GM20431 (cell line): ENCODE measurements at regions not wholly inside any gene's neighbourhood (a gene's known extent, or its start where the extent isn't known, plus 50 kb on each side); places are given as distances from the start of the nearest gene placed in this dataset.
"Not testable (repeated sequence)": the region's sequence is repeated elsewhere in the genome, so short reads cannot be mapped to it uniquely, and the experiment has no call there.

Source experiments
- in situ Hi-C: fragments of 300-500 bp; cut with MseI, MboI; formaldehyde crosslinking; loops from one replicate; pipeline ENCODE4 v1.15.0; 2020; ENCODE audit warnings: low sequenced_read_pairs; ENCODE audit not compliant: unreplicated experiment

- in situ Hi-C loops: no loop called here
These were observed 50.2 kb upstream of the CPNE4 start for GRCh38 chr3:132084982-132085381.

GRCh38 chr3:132087356-132087755 lies 52.5 kb upstream of the CPNE4 start:
- in situ Hi-C loops: no loop called here

- in situ Hi-C loops: no loop called here
These were observed 53.5 kb upstream of the CPNE4 start for GRCh38 chr3:132088291-132088690.

- in situ Hi-C loops: no loop called here
These were observed 56.1 kb upstream of the CPNE4 start for GRCh38 chr3:132090921-132091320.

DNA sequence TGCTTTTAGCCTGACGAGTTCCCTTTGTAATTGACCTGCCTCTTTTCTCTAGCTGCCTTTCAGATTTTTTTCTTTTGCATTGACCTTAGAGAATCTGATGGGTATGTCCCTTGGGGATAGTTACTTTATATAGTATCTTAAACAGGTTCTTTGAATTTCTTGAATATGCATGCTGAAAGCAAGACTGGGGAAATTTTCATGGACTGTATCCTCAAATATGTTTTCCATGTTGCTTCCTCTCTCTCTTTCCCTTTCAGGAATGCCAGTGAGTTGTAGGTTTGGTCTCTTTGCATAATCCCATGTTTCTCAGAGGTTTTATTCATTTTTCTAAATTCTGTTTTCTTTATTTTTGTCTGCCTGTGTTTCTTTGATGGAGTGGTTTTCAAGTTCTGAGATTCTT lies 81.8 kb upstream of the CPNE4 start:
- in situ Hi-C loops: no loop called here

GRCh38 chr3:132117642-132118041 lies 82.8 kb upstream of the CPNE4 start:
- in situ Hi-C loops: no loop called here

DNA sequence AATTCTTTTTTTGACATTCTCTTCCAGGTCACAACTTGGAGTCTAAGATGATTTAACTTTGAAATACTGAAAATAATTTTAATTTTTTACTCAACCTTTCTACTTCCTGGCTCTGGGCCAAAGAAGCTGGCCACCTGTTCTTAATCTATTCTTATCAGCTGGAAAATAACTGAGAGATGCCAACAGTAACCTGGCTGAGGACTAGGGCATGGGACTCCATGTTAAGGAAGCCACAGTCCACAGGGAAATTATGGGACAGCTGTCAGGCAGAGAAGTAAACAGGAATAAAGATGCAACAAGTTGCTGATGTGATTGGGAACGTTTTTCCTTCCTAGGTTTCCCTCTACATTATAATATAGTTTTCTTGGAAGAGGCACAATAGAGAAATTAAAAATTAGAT lies 84.7 kb upstream of the CPNE4 start:
- in situ Hi-C loops: no loop called here

DNA sequence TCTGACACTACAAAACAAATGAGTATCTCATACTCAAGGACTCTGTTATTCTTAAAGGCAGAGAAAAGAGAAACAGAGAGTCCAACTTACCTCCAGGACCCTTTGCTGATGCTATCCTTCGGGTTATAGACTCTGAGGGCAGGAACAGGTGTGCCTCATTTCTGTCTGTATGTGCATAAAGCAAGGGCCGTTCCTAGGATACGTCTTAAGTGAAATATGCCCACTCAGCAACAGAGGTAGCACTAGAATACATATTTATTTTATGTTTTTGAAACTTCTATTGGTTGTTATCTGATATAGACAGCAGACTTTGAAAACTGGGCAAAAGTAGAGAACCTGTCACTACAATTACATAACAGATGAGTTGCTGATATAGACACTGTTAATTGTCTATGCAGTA lies 89.3 kb upstream of the CPNE4 start:
- in situ Hi-C loops: no loop called here

- in situ Hi-C loops: no loop called here
These were observed 90.0 kb upstream of the CPNE4 start for GRCh38 chr3:132124651-132125284.

- in situ Hi-C loops: no loop called here
These were observed 99.8 kb upstream of the CPNE4 start for GRCh38 chr3:132134611-132135010.

- in situ Hi-C loops: no loop called here
These were observed 101.0 kb upstream of the CPNE4 start for GRCh38 chr3:132135628-132136333.

DNA sequence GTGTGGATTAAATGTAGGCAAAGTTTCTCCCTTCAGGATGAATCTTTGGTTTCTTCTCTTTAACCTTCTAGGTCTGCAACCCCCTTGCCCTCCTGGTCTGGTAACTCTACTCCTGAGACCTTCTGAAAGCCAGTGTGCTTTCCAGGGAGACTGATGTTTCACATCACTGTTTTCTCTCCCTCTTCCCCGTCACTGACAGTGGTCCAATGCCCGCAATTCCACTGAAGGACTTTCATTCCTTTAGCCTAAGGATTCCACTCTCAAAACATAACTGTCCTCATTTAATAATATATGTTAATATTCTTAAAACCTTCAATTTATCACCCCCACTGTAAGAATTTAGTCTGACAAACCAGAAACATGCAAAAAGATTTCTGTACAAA lies 101.5 kb upstream of the CPNE4 start:
- in situ Hi-C loops: no loop called here

GRCh38 chr3:132136902-132137301 lies 102.1 kb upstream of the CPNE4 start:
- in situ Hi-C loops: not testable (repeated sequence)

- in situ Hi-C loops: no loop called here
These were observed 111.0 kb upstream of the CPNE4 start for GRCh38 chr3:132145833-132146232.

- in situ Hi-C loops: no loop called here
These were observed 119.8 kb upstream of the CPNE4 start for GRCh38 chr3:132154619-132155018.

DNA sequence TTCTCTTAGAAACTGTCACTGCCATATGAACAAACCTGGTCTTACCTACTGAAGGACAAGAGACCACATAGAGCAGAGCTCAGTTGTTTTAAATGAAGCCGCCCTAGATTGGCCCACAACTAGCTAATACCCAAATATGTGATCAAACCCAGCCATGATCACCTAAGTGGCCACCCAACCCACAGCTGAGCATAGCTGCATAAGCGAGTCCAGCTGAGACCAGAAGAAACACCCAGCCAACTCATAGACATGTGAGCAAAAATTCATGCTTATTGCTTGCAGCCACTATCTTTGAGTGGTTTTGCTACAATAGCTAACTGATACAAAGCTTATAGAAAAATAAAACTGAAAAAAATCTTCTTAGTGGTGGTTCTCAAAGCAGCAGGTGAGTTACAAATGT lies 124.3 kb upstream of the CPNE4 start:
- in situ Hi-C loops: no loop called here

- in situ Hi-C loops: no loop called here
These were observed 125.4 kb upstream of the CPNE4 start for GRCh38 chr3:132160198-132160597.

DNA sequence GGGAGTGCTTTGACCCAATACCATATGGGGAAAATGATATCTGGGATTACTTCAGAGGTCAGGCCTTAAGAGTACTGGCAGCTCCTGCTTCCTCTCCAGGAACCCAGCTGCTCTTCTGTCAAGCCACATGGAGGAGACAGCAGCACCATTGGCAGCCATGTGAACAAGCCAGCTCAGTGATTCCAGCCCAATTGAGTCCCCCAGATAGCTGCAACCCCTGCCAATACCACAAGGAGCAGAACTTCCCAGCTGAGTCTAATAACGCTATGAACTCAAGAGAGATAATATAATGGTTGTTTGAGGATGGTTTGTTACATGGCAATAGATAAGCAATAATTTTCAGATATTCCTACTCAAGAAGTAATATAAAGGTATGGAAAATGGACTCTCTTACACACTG lies 126.8 kb upstream of the CPNE4 start:
- in situ Hi-C loops: no loop called here

- in situ Hi-C loops: no loop called here
These were observed 129.8 kb upstream of the CPNE4 start for GRCh38 chr3:132164469-132165092.

- in situ Hi-C loops: no loop called here
These were observed 133.1 kb upstream of the CPNE4 start for GRCh38 chr3:132167870-132168269.

DNA sequence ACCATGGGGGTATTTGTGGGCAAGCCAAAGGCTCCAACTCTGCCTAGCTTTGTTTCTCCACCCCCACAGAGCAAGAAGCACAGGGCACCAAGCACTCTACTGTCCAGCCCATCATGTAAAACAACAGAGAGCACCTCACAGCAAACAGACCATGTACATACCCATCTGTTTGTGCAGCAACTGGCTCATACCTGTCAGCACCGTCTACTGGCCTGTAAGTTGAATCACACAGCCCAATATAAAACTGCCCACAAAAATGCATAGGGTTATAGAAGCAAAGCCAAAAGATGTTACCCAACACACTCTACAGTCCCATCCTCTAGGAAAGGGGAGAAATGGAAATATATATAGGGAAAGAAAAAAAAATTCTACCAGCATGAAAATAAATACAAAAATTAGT lies 139.7 kb upstream of the CPNE4 start:
- in situ Hi-C loops: no loop called here
